ENCODE measurements at regions not wholly inside any gene's neighbourhood (a gene's known extent, or its start where the extent isn't known, plus 50 kb on each side); places are given as distances from the start of the nearest gene placed in this dataset.
"Not testable (repeated sequence)": the region's sequence is repeated elsewhere in the genome, so short reads cannot be mapped to it uniquely, and the experiment has no call there.

DNA sequence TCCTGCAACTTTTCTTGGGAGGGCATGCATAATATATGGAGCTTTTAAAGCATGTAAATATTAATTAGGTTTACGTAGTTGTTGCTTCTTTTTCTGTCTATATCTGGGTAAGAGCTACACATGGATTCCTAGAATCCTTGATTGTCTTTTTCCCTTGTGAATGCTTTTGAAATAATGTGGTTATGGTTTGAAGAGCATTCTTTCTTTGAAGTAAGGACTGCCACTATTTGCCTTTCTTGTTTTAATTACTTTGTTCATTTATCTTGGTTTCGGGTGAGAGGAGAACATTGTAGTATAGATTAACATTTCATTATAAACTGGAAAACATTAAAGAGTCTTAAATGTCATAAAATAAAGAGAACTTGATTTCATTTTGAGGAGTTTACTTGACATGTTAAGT is 674.0 kb downstream of the ZBBX start:
- Histone ChIP-seq H3K4me3 (no peak overlapping the region), H3K4me2 (no peak overlapping the region), H3K9ac (no peak overlapping the region), H4K20me1 (no peaks in the 10 kb centered on the region), H3K9me3 (no peaks in the 10 kb centered on the region), H3K27ac (no peak overlapping the region), H3K36me3 (no peaks in the 10 kb centered on the region), H3K27me3 (no peaks in the 10 kb centered on the region), H3K4me1 (no peaks in the 10 kb centered on the region)
- TF ChIP-seq Cebpa-rat (IDR thresholded peaks at IDR 0.05), result no peak

- Histone ChIP-seq H3K4me2 (no peak overlapping the region), H3K27ac (no peak overlapping the region), H3K9me3 (no peaks in the 10 kb centered on the region), H3K27me3 (no peaks in the 10 kb centered on the region), H3K4me3 (no peak overlapping the region), H4K20me1 (no peaks in the 10 kb centered on the region), H3K36me3 (no peaks in the 10 kb centered on the region), H3K4me1 (no peaks in the 10 kb centered on the region), H3K9ac (no peak overlapping the region)
- no peak for TF ChIP-seq Cebpa-rat (IDR thresholded peaks at IDR 0.05)
Measured at GRCh38 chr3:166697495-166697894, 682.6 kb downstream of the ZBBX start.

- no peak for TF ChIP-seq Cebpa-rat (IDR thresholded peaks at IDR 0.05)
- H3K36me3 ChIP-seq, result no peaks in the 10 kb centered on the region
- no peaks in the 10 kb centered on the region for H3K27me3 ChIP-seq
- H3K4me3 ChIP-seq, result no peak overlapping the region
- H4K20me1 ChIP-seq, result no peaks in the 10 kb centered on the region
- H3K9ac ChIP-seq, result no peak overlapping the region
- H3K9me3 ChIP-seq, result no peaks in the 10 kb centered on the region
- no peak overlapping the region for H3K4me2 ChIP-seq
- H3K4me1 ChIP-seq, result no peaks in the 10 kb centered on the region
- H3K27ac ChIP-seq, result no peak overlapping the region
Measured at GRCh38 chr3:166696103-166696502, 684.0 kb downstream of the ZBBX start.

- H3K4me3 ChIP-seq, result no peak overlapping the region
- H3K4me1 ChIP-seq, result no peaks in the 10 kb centered on the region
- H3K36me3 ChIP-seq, result no peaks in the 10 kb centered on the region
- no peaks in the 10 kb centered on the region for H4K20me1 ChIP-seq
- H3K9ac ChIP-seq, result no peak overlapping the region
- no peaks in the 10 kb centered on the region for H3K9me3 ChIP-seq
- no peak overlapping the region for H3K27ac ChIP-seq
- no peaks in the 10 kb centered on the region for H3K27me3 ChIP-seq
- no peak for TF ChIP-seq Cebpa-rat (IDR thresholded peaks at IDR 0.05)
- no peak overlapping the region for H3K4me2 ChIP-seq
Measured at GRCh38 chr3:166688665-166689064, 691.4 kb downstream of the ZBBX start.

DNA sequence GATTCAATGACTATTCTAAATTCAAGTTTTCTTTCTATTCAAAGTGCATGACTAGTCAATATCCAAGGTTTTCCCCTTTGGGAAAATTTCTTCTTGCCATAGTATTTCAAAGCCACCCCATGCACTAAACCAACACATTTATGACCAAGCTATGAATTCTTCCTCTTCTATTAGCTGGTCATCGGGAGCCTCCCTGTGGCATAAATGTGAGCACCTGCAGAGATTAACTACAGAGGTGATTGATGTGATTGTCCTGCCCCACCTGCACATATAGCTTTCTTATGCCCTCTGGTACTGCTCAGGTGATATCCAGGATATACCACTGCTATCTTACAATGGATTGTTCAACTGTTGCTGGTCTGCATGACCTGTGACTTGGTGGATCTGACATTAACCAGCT is 694.9 kb downstream of the ZBBX start:
- Histone ChIP-seq H3K27ac (no peak overlapping the region), H3K9ac (no peak overlapping the region), H3K4me3 (no peak overlapping the region), H3K27me3 (no peaks in the 10 kb centered on the region), H3K4me1 (no peaks in the 10 kb centered on the region), H4K20me1 (no peaks in the 10 kb centered on the region), H3K4me2 (no peak overlapping the region), H3K36me3 (no peaks in the 10 kb centered on the region), H3K9me3 (no peaks in the 10 kb centered on the region)
- no peak for TF ChIP-seq Cebpa-rat (IDR thresholded peaks at IDR 0.05)

DNA sequence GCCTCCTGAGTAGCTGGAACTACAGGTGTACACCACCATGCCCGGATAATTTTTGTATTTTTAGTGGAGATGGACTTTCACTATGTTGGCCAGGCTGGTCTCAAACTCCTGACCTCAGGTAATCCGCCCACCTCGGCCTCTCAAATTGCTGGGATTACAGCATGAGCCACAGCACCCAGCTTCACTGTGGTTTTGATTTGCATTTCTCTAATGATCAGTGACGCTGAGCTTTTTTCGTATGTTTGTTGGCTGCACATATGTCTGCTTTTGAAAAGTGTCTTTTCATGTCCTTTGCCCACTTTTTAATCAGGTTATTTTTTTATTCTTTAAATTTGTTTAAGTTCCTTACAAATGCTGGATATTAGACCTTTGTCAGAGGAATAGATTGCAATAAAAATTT is 696.0 kb downstream of the ZBBX start:
- not testable (repeated sequence) for H3K4me3 ChIP-seq, H4K20me1 ChIP-seq, H3K4me2 ChIP-seq, H3K36me3 ChIP-seq, H3K9me3 ChIP-seq, H3K9ac ChIP-seq, H3K27me3 ChIP-seq, H3K27ac ChIP-seq, H3K4me1 ChIP-seq

DNA sequence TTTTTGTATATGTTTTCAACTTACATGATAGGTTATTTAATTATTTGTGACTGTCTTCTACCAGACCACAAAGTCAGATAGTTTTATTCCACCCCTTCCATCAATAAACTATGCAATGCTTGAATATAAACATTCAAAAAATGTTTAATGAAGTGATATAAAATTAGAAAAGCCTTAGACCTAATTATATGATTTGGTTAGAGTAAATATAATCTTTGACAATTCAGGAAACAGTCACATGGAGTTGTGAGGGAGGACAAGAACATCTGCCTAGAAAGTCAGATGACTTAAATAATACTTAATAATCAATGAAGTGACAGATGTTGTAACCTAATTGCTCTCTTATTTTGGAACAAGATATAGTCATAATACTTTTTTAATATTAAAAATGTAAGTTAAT is 710.3 kb downstream of the ZBBX start:
- Histone ChIP-seq H3K9me3 (no peaks in the 10 kb centered on the region), H4K20me1 (no peaks in the 10 kb centered on the region), H3K27ac (no peak overlapping the region), H3K9ac (no peak overlapping the region), H3K4me3 (no peak overlapping the region), H3K4me1 (no peaks in the 10 kb centered on the region), H3K36me3 (no peaks in the 10 kb centered on the region), H3K27me3 (no peaks in the 10 kb centered on the region), H3K4me2 (no peak overlapping the region)
- no peak for TF ChIP-seq Cebpa-rat (IDR thresholded peaks at IDR 0.05)

DNA sequence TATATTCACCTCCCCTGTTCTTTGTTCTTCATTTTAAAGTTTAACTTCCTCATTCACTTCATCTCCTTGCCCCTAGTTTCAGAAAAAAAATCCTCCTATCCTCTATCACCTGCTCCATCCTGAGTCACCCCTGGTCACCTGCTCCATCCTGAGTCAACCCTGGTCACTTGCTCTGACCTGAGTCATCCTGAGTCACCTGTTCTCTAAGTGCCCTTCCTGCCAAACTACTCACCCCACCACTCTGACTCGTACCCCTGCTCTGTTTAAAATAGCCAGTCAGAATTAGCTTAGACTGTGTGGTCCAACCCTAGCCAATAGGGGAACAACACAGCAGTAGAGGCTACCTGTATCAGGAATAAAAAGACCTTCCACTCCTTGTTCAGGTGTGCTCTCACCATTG is 716.9 kb downstream of the ZBBX start:
- Histone ChIP-seq H4K20me1 (no peaks in the 10 kb centered on the region), H3K27me3 (no peaks in the 10 kb centered on the region), H3K4me1 (no peaks in the 10 kb centered on the region), H3K4me2 (no peak overlapping the region), H3K9me3 (no peaks in the 10 kb centered on the region), H3K9ac (no peak overlapping the region), H3K4me3 (no peak overlapping the region), H3K36me3 (no peaks in the 10 kb centered on the region), H3K27ac (no peak overlapping the region)
- no peak for TF ChIP-seq Cebpa-rat (IDR thresholded peaks at IDR 0.05)

- H3K36me3 ChIP-seq, result no peaks in the 10 kb centered on the region
- no peak overlapping the region for H3K4me3 ChIP-seq
- no peaks in the 10 kb centered on the region for H3K9me3 ChIP-seq
- H3K9ac ChIP-seq, result no peak overlapping the region
- no peak for TF ChIP-seq Cebpa-rat (IDR thresholded peaks at IDR 0.05)
- no peaks in the 10 kb centered on the region for H4K20me1 ChIP-seq
- H3K4me2 ChIP-seq, result no peak overlapping the region
- H3K27ac ChIP-seq, result no peak overlapping the region
- no peaks in the 10 kb centered on the region for H3K4me1 ChIP-seq
- no peaks in the 10 kb centered on the region for H3K27me3 ChIP-seq
Measured at GRCh38 chr3:166661621-166662020, 718.5 kb downstream of the ZBBX start.

DNA sequence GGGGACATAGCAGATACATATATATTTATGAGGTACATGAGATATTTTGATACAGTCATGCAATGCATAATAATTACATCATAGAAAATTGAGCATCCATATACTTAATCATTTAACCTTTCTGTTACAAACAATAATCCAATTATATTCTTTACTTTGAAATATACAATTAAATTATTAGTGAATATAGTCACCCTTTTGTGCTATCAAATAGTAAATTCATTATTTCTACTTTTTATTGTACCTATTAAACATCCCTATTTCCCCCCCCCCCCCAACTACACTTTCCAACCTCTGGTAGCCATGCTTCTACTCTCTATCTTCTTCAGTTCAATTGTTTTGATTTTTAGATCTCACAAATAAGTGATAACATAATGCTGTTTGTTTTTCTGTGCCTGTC is 719.1 kb downstream of the ZBBX start:
- Histone ChIP-seq H3K9ac (no peak overlapping the region), H3K4me2 (no peak overlapping the region), H3K4me3 (no peak overlapping the region), H3K27ac (no peak overlapping the region), H3K9me3 (no peaks in the 10 kb centered on the region), H3K4me1 (no peaks in the 10 kb centered on the region), H3K27me3 (no peaks in the 10 kb centered on the region), H3K36me3 (no peaks in the 10 kb centered on the region), H4K20me1 (no peaks in the 10 kb centered on the region)
- TF ChIP-seq Cebpa-rat (IDR thresholded peaks at IDR 0.05), result no peak

GRCh38 chr3:166637984-166638530 is 742.0 kb downstream of the ZBBX start:
- Histone ChIP-seq H3K4me1 (no peaks in the 10 kb centered on the region), H4K20me1 (no peaks in the 10 kb centered on the region), H3K9me3 (no peaks in the 10 kb centered on the region), H3K4me3 (no peak overlapping the region), H3K27me3 (no peaks in the 10 kb centered on the region), H3K27ac (no peak overlapping the region), H3K9ac (no peak overlapping the region), H3K36me3 (no peaks in the 10 kb centered on the region), H3K4me2 (no peak overlapping the region)
- TF ChIP-seq Cebpa-rat (IDR thresholded peaks at IDR 0.05), result no peak

Data from BLaER1 (cell line).